Activated CD8-positive, alpha-beta memory T cell treated with anti-CD3 and anti-CD28 coated beads, Interleukin-2, amount 50 U/mL, for 4 hours (primary cell): ENCODE measurements at regions not wholly inside any gene's neighbourhood (a gene's known extent, or its start where the extent isn't known, plus 50 kb on each side); places are given as distances from the start of the nearest gene placed in this dataset.
"Not testable (repeated sequence)": the region's sequence is repeated elsewhere in the genome, so short reads cannot be mapped to it uniquely, and the experiment has no call there.

ENCODE experiments used
- DNase-seq: peaks from one replicate; pipeline ENCODE4 v3.0.0-alpha.2; 2020

DNA sequence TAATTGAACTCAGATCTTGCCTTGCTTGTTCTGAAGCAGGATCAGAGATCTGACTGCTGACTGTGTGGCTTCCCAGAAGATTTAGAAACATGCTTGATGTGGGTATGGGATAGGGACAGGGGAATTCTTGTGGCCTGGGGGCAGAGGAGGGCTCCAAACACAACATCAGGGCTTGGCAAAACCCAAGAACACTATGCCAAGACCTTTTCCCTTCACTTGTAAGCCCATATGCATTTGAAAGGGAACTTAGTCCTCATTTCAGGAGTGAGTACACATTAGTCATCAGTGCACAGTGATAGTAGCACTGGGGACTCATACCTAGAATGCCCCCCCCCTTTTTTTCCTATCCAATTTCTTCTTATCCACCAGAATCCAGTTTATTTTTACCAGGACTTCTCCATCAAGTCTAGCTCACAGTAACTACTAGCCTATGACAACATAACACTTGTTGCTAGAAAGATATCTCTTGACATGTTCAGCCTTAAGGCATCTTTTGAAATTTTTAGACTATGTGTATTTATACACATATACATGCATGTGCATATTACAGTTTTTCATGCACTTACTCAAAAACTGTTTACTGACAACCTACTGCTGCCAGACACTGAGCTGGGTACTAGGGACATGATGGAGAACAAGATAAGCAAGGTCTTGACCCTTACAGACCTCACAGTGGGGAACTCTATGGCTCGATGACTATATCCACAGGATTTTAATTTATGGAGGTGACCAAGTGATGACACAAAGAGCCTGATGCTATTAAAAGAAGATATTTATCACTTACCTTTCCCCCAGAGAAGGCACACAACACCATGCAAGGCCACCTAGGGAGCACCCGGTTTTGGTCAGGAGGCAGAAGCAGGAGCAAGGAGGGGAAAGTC is 158.3 kb upstream of the MAP3K1 start:
- DNase-seq = no peak

DNA sequence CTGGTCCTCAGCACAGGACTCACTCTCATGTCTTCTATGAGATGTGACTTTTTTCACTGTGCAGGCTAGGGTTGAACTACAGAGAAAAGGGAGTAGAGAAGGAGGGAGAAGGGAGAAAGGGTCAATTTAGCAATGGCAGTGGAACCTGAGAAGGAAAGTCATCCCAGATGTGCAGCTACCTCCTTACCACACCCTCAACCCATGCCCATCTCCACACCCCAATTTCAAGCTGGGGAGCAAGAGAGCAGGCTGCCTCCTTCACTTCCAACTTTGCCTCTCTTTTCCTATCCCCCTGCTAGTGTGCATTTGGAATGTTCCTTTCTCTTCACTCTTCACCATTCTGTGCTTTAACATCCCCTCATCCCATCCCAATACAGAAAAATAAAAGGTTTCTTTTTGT is 163.5 kb upstream of the MAP3K1 start:
- DNase-seq = no peak

DNA sequence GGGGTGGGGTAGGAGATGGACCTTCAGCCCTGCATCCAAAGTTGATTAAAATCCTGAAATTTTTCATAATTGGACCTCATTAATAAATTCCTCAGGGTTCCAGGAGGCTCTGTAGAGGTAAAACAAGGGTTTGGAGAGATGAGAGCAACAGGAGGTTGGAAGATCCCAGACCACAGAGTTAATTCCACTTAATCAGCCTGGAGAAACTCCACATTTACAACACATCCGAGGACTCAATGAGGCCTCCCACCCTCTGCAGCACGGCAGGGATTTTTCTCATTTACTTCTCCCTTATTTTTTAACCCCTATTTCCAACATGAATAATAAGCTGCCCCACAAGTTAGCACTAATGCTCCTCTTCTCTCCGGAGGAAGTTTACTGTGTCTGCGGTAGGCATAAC is 165.0 kb upstream of the MAP3K1 start:
- no peak for DNase-seq

DNA sequence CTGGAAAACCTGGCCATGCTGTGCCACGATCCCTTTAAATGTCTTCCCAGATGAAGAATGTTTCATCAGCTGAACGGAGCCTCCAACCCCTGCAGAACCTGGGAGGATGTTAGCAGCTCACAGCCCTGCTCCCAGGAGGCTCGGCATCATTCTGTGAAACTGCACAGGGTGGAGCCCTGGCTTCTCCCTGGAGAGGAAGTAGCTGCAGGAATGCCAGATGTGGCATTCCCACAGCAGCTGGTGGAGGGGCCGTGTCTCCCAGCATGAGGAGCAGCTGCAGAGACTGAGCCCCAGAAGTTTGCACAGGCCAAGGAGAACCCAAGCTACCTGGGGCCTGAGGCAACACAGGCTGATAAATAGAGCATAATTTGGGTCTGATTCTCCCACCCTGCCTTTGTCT is 165.8 kb upstream of the MAP3K1 start:
- no peak for DNase-seq

DNA sequence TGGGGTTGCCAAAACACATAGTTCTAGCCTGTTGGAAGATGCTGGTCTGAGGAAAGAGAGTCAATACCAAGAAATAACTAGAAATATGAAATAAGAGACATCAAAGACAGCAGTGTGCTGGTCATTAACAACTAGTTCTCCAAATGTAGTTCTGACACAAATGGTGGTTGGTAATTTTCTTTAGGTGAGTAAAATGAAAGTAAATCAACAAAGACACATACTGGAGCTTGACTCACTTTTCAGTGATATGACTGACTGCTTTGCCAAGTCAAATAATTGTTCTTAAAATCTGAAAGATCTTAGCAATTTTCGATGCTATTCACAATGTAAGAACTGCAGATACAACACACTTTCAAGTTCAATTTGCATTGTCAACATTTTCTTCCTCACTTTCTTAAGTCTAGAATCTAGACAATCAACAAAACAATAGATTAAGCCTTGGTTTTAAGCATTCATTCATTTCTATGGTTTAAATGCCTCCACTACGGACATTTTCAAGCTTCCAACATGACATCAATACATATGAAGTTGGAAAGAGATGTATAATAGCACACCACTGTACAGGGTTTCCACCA is 166.8 kb upstream of the MAP3K1 start:
- DNase-seq = no peak

DNA sequence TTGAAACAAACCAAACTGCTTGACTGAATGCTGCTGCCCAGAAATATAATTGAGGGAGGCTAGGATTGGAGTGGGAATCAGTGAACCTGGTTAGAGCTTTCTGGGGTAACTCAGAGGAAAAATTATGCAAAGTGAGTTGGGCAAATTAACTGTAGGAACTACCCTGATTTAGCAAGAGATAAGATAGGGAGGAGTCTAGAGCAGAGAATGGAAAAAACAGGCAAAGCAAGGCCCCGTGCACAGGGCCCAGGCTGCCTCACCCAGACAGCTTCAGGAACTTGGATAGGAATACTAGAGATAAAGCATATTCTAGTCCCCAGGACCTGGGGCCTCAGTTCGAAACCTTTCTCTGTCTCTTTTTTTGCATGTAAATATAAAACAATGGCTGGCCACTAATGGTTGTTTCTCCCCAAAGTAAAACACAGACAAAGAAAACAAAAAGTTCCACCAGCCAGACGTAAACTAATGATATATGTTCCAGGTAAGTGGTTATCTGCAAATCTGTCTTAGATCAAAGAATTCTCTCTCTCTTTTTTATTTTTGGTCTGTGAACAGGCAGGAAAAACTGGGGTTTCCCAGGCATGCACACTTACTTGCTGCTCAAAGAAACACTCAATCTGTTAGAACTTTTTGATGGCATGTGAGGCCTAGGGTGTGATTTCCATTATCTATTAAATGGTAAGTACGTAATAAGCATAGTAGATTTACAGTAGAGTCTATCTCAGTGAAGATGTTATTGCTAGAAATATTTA is 168.1 kb upstream of the MAP3K1 start:
- DNase-seq = no peak

DNA sequence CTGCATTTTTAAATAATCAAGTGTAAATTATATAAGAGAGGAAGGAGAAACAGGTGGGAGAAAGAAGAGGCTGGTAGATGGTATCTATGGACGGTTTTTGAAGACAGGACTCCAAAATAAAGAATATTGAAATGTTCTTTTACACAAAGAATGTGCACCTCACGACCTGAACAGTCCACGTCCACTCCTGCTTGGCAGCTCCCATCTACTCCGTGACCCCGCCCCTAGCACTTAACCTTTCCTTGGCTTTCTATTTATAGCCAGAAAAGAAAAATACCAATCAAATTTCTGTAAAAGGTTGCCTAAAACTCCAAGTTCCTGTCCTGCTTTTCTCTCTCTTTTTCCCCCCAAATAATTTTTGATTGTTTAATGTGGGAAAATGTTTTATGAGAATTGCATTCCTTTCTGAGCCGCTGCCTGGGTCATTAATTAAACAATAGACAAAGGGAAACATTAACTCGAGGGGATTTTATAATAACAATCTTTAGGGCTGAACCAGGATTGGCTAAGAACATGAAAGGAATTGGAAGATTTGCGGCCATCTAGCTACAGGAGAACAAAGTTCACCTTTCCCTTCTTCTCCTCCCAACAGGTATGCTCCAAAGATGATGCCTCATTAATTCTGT is 173.6 kb upstream of the MAP3K1 start:
- no peak for DNase-seq

DNA sequence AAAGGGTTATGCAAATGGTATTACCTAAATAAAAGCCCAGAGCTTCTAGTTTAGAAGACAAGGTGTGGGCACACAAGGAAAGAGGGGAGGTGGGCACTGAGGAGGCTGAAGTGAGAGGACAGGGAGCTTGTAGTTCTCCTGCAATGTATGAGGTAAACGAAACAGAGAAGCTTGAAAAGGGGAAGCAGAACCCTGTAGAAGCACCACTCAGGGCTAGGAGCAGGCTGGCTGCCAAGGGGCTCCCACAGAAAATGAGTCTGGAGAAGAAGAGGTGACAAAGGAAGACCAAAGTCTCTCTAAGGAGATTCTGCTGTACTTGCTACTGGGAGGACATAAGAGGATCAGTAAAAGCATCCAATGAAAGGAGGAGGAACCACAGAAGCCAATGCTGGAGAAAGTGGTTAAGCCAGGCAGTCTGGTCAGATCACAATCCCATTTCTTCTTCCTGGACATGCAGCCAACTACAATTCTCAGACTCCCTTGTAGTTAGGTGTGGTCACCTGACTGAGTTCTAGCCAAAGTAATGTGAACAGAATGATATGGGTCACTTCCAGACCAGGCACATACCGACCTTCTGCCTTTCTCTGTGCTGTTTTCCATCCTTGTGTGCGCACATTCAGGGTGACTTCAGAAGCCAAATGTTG is 174.5 kb upstream of the MAP3K1 start:
- DNase-seq = no peak

DNA sequence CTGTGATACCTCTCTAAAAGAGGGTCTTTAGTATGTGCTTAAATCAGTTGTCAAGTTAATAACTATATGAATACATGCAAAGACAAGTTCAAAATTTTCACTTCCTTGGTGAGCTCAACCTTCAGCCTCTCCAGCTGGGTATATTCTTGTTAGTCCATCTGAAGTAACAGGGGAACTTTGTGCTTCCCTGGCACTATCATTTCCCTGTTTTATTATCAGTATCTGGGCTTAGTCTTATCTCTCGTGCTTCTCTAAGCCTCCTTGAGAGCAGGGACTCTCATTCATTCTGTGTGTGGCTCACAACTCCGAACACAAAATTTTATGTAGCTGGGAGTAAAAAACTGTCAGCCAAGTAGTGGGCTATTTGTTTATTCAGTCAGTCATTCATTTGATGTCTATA is 175.9 kb upstream of the MAP3K1 start:
- DNase-seq = no peak

DNA sequence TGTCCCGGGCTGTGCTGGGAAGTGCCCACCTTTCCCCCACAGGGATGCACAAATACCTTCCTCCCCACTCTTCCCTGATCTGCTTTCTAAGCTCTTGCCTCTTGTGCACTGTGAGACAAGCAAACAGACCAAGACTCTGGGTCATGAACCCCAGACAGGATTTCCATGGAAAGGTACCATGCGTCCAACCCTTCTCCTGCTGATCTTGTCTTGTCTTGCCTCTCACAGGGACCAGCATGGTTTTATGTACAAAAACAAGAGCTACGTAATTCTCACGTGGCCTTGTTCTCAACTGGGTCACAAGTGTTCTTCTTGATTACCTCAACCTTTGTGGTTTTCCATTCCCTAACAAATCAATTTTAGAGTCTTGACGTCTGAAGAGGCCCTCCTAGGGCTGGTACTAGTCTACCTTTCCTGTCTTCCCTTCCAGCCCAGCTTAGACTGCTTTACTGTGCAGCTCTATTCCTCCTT is 176.5 kb upstream of the MAP3K1 start:
- no peak for DNase-seq

DNA sequence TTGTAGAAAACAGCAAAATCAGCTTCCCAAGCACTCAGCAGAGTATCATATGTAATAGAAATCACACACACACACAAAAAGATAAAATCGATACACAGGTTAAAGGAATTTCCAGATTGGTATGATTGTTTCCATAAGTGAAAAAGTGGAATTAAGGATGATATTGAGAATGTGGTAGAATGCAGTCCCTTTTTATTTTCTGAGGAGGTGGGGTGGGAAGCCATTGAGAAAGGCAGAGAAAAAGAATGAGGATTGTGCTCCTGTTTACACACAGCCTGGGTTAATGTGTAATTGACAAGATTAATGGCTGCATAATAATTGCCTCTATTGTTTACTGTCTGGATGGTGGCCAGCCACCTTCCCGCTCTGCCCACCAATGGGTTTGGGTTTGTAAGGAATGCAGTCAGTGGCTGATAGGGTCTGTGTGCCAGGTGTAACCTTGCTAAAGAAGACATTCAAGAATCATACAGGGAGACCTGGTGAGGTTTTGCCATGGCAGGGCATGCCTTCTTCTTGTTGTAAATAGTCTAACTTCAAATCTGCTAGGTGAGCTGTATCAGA is 177.2 kb upstream of the MAP3K1 start:
- DNase-seq = no peak

DNA sequence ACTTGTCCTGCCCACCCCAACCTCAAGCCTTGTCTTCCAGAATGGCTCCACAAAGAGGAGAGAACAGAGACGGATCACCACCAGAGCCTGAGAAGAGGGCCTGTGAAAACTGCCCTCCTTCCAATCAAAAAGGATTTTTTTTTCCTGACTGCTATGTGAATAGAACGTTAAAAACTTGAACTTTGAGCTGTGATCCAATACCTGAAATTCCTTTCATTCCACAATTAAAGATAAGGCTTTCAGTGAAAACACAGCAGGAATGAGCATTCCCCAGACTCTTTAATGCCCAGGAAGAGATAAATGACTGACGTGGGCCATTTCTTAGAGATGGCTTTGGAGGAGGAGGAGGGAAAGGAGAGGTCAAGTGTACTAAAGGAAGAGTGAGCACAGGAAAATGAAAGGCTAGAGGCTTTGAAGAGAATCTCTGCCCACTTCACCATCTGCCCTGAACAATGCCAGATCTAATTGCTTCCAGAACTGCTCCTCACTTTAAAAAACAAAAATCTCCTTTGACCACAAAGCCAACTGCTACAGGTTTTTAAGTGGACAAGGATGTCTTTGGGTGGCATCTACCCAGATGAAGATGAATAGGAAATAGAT is 177.9 kb upstream of the MAP3K1 start:
- no peak for DNase-seq

DNA sequence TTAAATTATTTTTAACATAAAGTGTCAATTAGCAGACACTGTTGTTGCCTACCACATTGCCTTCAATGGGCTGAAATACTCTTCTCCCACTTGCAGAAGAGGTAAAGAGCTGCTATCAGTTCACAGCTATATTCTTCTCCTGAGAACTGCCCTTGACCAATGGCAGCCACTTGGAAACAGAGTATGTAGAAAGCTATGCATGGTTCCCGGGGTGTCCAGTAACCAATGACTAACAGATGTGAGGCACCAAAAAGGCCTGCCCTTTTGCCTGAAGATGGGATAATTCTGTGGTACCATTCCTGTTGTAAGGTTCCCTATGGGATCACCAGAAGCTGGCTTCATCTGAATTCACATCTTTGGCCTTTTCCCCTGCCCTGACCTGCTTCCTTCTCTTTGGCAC is 181.4 kb upstream of the MAP3K1 start:
- DNase-seq = no peak

DNA sequence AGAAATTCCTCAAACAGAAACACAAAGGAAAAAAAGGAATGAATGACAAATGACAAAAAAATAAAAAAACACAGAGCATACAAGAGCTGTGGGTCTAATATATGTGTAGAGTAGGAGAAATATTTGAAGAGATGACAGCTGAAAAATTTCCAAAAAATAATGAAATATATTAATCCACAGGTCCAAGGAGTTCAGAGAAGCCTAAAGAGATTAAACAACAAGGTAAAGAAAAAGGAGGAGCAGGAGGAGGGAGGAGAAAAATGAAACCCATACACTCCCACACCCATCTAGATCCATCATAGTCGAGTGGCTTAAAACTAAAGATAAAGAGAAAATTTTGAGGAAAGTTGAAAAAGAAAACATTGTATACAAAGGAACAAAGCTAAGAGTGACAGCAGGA is 182.4 kb upstream of the MAP3K1 start:
- no peak for DNase-seq

DNA sequence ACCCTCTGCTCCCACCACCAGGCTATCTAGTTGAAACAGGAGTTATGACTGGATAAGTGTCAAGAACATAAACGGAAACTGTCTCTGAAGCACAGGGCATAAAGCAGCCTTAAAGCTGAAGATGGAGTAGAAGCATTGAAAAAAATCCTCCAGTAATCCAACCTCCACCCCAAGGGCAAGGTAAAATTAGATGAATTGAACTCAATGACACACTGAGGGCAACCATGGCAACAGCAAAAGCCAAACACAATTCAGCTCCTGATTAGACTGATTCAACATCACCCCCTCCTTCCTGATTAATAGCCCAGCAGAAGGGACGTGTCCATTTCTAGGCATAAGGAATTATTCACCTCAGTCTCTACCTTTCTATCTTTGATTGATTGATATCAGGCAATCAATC is 183.2 kb upstream of the MAP3K1 start:
- DNase-seq = no peak

DNA sequence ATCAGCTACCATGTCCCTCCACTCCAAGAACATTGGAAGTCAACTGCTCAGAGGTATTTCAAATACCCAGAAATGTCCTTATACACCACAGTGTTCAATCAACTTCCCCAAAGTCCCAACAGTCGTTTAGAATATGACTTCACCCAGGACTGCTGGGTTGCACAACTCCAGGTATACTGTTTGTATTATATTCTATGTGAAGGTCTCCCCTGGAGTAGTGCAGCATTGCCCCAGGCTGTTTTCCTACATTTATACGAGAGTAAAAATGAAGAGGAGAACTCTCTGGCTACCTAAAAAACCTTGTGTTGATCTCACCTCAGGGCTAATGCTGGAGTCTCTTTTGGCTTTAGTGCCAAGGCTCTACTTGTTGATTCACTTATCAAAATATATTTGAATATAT is 183.6 kb upstream of the MAP3K1 start:
- DNase-seq = no peak

DNA sequence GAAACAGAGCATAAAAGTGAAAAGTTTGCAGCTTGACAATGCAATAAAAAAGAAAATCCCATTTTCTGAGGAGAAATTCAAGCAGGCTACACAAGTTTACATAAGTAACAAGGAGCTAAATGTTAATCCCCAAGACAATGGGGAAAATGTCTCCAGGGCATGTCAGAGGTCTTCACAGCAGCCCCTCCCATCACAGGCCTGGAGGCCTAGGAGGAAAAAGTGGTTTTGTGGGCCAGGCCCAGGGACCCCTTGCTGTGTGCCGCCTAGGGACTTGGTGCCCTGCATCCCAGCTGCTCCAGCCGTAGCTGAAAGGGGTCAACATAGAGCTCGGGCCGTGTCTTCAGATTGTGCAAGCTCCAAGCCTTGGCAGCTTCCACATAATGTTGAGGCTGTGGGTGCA is 186.7 kb upstream of the MAP3K1 start:
- DNase-seq = not testable (repeated sequence)

DNA sequence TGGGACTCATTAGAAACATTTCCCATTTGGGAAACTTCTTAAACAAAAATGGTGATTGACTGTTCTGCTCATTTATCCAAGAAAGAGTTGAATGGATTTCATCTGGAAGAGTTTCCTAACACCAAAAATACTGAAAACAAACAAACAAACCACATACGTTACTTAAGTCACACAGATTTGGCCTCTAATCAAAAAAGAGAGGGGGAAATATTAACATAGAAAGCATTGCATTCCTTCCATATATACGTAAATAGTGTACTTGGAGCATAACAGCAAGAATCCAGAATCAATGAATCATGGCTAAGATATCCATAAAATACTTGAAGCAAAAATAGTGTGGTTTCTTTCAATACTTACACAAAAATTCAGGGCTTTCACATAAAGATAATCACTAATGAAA is 189.8 kb upstream of the MAP3K1 start:
- no peak for DNase-seq

DNA sequence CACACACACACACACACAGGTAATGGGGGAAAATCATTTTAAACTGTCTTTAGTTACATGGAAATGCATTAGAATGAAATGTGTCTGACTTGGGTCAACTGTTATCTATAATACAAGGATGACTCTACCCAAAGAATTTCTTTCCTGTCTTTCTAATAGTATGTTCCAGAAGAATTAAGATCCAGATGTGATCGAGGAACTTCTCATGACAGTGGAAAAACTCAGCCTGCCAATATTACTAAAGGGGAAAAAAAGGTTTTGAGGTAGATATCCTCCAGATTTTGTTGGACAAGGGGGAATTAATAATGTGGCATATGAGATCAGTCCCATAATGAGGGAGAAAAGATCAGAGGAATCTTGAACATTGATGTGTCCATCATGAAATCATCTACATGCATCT is 190.6 kb upstream of the MAP3K1 start:
- DNase-seq = no peak

DNA sequence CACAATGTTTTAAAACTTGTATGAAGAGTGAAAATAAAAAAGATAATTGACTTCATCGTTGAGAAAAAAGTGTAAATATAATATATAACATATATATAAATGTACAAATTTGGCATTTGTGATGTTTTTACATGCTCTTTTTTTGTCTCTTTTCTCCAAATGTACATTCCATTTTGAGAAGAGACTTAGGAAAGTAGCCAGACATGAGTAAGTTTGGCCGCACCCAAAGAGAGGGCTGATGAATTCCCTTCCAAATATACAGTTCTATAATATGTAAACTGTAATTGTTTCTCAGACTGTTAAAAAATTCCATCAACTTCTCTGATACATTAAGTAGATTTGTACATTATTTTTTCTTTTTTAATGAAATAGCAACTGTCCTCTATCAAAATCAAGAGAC is 193.2 kb upstream of the MAP3K1 start:
- no peak for DNase-seq

DNA sequence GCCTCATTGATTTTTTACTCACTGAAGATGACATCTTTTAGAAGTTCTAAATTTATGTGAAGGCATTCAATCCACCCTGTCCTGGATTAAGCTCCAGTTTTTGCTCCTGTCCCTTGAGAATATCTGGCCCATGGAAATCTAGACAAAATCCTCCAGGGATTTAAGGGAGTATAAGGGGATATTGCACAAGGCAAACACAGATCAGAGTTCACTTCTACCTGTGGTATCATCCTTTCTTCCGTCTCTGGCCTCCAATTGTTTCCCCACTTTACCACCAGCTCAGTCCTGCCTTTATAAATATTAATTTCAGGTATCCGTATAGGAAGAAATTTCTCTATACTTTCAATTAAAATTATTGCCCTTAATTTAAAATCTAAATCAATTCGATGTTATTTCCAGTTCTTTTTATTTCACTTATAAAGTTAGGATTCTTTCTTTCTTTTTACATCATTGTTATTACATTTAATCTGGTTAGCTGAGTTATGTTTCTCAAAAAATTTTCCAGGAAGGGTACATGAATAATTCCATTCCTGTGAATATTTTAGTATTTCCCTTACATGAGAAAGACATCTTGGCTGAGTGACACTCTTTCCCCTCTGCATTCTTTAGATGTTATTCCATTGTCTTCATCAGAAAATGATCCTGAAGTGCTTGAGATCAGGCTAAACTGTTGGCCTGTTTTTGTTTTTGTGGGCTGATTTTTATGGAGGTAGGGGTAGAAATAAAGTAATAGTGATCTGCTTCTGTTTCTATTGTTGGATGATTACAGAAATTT is 194.3 kb upstream of the MAP3K1 start:
- DNase-seq = no peak
